MG63 (cell line): ENCODE measurements at regions not wholly inside any gene's neighbourhood (a gene's known extent, or its start where the extent isn't known, plus 50 kb on each side); places are given as distances from the start of the nearest gene placed in this dataset.

Experiments used
- DNase-seq: peaks from one replicate; pipeline ENCODE4 v3.0.0-alpha.2; 2020
- H3K27me3 ChIP-seq: fragments of 250-450 bp; sonication (Bioruptor Pico); 2 replicates; pipeline ENCODE4 v1.5.1; 2020; ENCODE audit warnings: mild to moderate bottlenecking, moderate library complexity
- H3K36me3 ChIP-seq: fragments of 250-450 bp; sonication (Bioruptor Pico); 2 replicates; pipeline ENCODE4 v1.5.1; 2020; ENCODE audit warnings: mild to moderate bottlenecking, moderate library complexity
- H3K4me3 ChIP-seq: fragments of 250-450 bp; sonication (Bioruptor Pico); 2 replicates; pipeline ENCODE4 v1.5.1; 2020; ENCODE audit warnings: mild to moderate bottlenecking, moderate library complexity
- H3K9me3 ChIP-seq: fragments of 250-450 bp; sonication (Bioruptor Pico); 2 replicates; pipeline ENCODE4 v1.5.1; 2020; ENCODE audit warnings: mild to moderate bottlenecking, moderate library complexity

- H3K27me3 ChIP-seq = no peaks in the 10 kb centered on the region
- DNase-seq = no peak
These were observed 541.7 kb downstream of the KCNJ3 start for GRCh38 chr2:155240176-155240575.

GRCh38 chr2:155235710-155236109 is 537.2 kb downstream of the KCNJ3 start:
- Histone ChIP-seq H3K4me3 (no peak overlapping the region), H3K9me3 (no peaks in the 10 kb centered on the region), H3K36me3 (no peaks in the 10 kb centered on the region), H3K27me3 (no peaks in the 10 kb centered on the region)
- no peak for DNase-seq

More at GRCh38 chr2:155240176-155240575, 541.7 kb downstream of the KCNJ3 start:
- Histone ChIP-seq H3K9me3 (no peaks in the 10 kb centered on the region), H3K36me3 (no peaks in the 10 kb centered on the region), H3K4me3 (no peak overlapping the region)

- Histone ChIP-seq H3K9me3 (no peaks in the 10 kb centered on the region), H3K36me3 (no peaks in the 10 kb centered on the region), H3K27me3 (no peaks in the 10 kb centered on the region), H3K4me3 (no peak overlapping the region)
- no peak for DNase-seq
These were observed 525.4 kb downstream of the KCNJ3 start for GRCh38 chr2:155223781-155224406.

GRCh38 chr2:155218945-155219344 is 520.5 kb downstream of the KCNJ3 start:
- Histone ChIP-seq H3K36me3 (no peaks in the 10 kb centered on the region), H3K4me3 (no peak overlapping the region), H3K9me3 (no peaks in the 10 kb centered on the region), H3K27me3 (peaks cover 3% of the 10 kb centered on the region; the same call in 1 of the 2 replicates)
- no peak for DNase-seq

GRCh38 chr2:155218292-155218924 is 519.9 kb downstream of the KCNJ3 start:
- Histone ChIP-seq H3K27me3 (peaks cover 3% of the 10 kb centered on the region; the same call in 1 of the 2 replicates), H3K4me3 (no peak overlapping the region), H3K9me3 (no peaks in the 10 kb centered on the region), H3K36me3 (no peaks in the 10 kb centered on the region)
- DNase-seq = no peak

- Histone ChIP-seq H3K4me3 (no peak overlapping the region), H3K36me3 (no peaks in the 10 kb centered on the region), H3K27me3 (peaks cover 3% of the 10 kb centered on the region; the same call in 1 of the 2 replicates), H3K9me3 (no peaks in the 10 kb centered on the region)
- DNase-seq = no peak
These were observed 516.7 kb downstream of the KCNJ3 start for GRCh38 chr2:155215037-155215707.

GRCh38 chr2:155209696-155210450 is 511.4 kb downstream of the KCNJ3 start:
- no peaks in the 10 kb centered on the region for H3K36me3 ChIP-seq
- no peak for DNase-seq

GRCh38 chr2:155203178-155203577 is 504.7 kb downstream of the KCNJ3 start:
- Histone ChIP-seq H3K27me3 (no peaks in the 10 kb centered on the region), H3K36me3 (no peaks in the 10 kb centered on the region), H3K4me3 (no peak overlapping the region), H3K9me3 (no peaks in the 10 kb centered on the region)
- no peak for DNase-seq

More at GRCh38 chr2:155209696-155210450, 511.4 kb downstream of the KCNJ3 start:
- H3K9me3 ChIP-seq = no peaks in the 10 kb centered on the region
- H3K4me3 ChIP-seq = no peak overlapping the region
- H3K27me3 ChIP-seq = no peaks in the 10 kb centered on the region

- Histone ChIP-seq H3K27me3 (no peaks in the 10 kb centered on the region), H3K9me3 (no peaks in the 10 kb centered on the region), H3K36me3 (no peaks in the 10 kb centered on the region), H3K4me3 (no peak overlapping the region)
- no peak for DNase-seq
These were observed 502.3 kb downstream of the KCNJ3 start for GRCh38 chr2:155200753-155201152.

GRCh38 chr2:155190342-155190741 is 491.8 kb downstream of the KCNJ3 start:
- H3K4me3 ChIP-seq = no peak overlapping the region
- H3K36me3 ChIP-seq = no peaks in the 10 kb centered on the region
- no peak for DNase-seq
- no peaks in the 10 kb centered on the region for H3K27me3 ChIP-seq
- H3K9me3 ChIP-seq = no peaks in the 10 kb centered on the region

GRCh38 chr2:155178921-155179320 is 480.4 kb downstream of the KCNJ3 start:
- H3K36me3 ChIP-seq = no peaks in the 10 kb centered on the region
- no peak for DNase-seq
- no peak overlapping the region for H3K4me3 ChIP-seq
- no peaks in the 10 kb centered on the region for H3K27me3 ChIP-seq
- H3K9me3 ChIP-seq = no peaks in the 10 kb centered on the region

- Histone ChIP-seq H3K27me3 (no peaks in the 10 kb centered on the region), H3K36me3 (no peaks in the 10 kb centered on the region), H3K4me3 (no peak overlapping the region), H3K9me3 (no peaks in the 10 kb centered on the region)
- no peak for DNase-seq
These were observed 477.9 kb downstream of the KCNJ3 start for GRCh38 chr2:155176345-155176744.

- Histone ChIP-seq H3K36me3 (no peaks in the 10 kb centered on the region), H3K4me3 (no peak overlapping the region), H3K27me3 (no peaks in the 10 kb centered on the region), H3K9me3 (no peaks in the 10 kb centered on the region)
- no peak for DNase-seq
These were observed 470.8 kb downstream of the KCNJ3 start for GRCh38 chr2:155169317-155169716.

- H3K27me3 ChIP-seq = no peaks in the 10 kb centered on the region
- no peak for DNase-seq
- H3K4me3 ChIP-seq = no peak overlapping the region
- no peaks in the 10 kb centered on the region for H3K36me3 ChIP-seq
- no peaks in the 10 kb centered on the region for H3K9me3 ChIP-seq
These were observed 464.0 kb downstream of the KCNJ3 start for GRCh38 chr2:155162494-155162893.

GRCh38 chr2:155161314-155161713 is 462.8 kb downstream of the KCNJ3 start:
- no peaks in the 10 kb centered on the region for H3K36me3 ChIP-seq
- no peak overlapping the region for H3K4me3 ChIP-seq
- no peak for DNase-seq
- H3K9me3 ChIP-seq = no peaks in the 10 kb centered on the region
- no peaks in the 10 kb centered on the region for H3K27me3 ChIP-seq

GRCh38 chr2:155157711-155158110 is 459.2 kb downstream of the KCNJ3 start:
- Histone ChIP-seq H3K27me3 (no peaks in the 10 kb centered on the region), H3K9me3 (no peaks in the 10 kb centered on the region), H3K36me3 (no peaks in the 10 kb centered on the region), H3K4me3 (no peak overlapping the region)
- DNase-seq = no peak

- H3K9me3 ChIP-seq = no peaks in the 10 kb centered on the region
- no peak overlapping the region for H3K4me3 ChIP-seq
- no peak for DNase-seq
These were observed 458.6 kb downstream of the KCNJ3 start for GRCh38 chr2:155157065-155157464.

More at GRCh38 chr2:155157065-155157464, 458.6 kb downstream of the KCNJ3 start:
- H3K36me3 ChIP-seq = no peaks in the 10 kb centered on the region
- H3K27me3 ChIP-seq = no peaks in the 10 kb centered on the region
